Testis (tissue), 2 donors: ENCODE measurements at regions not wholly inside any gene's neighbourhood (a gene's known extent, or its start where the extent isn't known, plus 50 kb on each side); places are given as distances from the start of the nearest gene placed in this dataset.

ENCODE experiments used
- CTCF ChIP-seq, 3 experiments: fragments of 450-650 bp in 2 of 3; fragments of 200-600 bp in 1 of 3; sonication (generic) in 1 of 3; IDR thresholded peaks; one replicate each; pipeline ENCODE4 v1.5.1; 2016 to 2019; ENCODE audit warnings: antibody characterized with exemption in 3 of 3, mild to moderate bottlenecking in 2 of 3, moderate library complexity in 1 of 3
- POLR2A ChIP-seq: fragments of 450-650 bp; IDR thresholded peaks from one replicate; pipeline ENCODE4 v1.6.1; 2017; ENCODE audit warnings: antibody characterized with exemption, mild to moderate bottlenecking, moderate library complexity

GRCh38 chr7:96599288-96599936 lies 110.2 kb downstream of the SEM1 start:
- TF ChIP-seq POLR2A = no peak
- no peak for TF ChIP-seq CTCF (IDR thresholded peaks at IDR 0.05)
